Aorta (tissue), 5 donors: ENCODE measurements at regions not wholly inside any gene's neighbourhood (a gene's known extent, or its start where the extent isn't known, plus 50 kb on each side); places are given as distances from the start of the nearest gene placed in this dataset.
A peak's percentile ranks its signal among the peaks of the same experiment; 100 is the strongest.

Experiments used
- ATAC-seq: fragments of 200-7000 bp; cut with Tn5 transposase; one replicate; pipeline ENCODE4 v1.9.1; 2022; ENCODE audit warnings: moderate library complexity; ENCODE audit not compliant: low FRiP score
- DNase-seq, 2 donors: peaks; one replicate each; pipeline ENCODE4 v3.0.0-alpha.2; 2020
- H3K27ac ChIP-seq, 2 donors: one replicate each; pipeline ENCODE4 v1.5.1; 2013; ENCODE audit warnings: low read length in 2 of 2, mild to moderate bottlenecking in 2 of 2, moderate library complexity in 2 of 2, control low read depth in 1 of 2, inconsistent platforms in 1 of 2, low read depth in 1 of 2
- H3K27me3 ChIP-seq, 2 donors: one replicate each; pipeline ENCODE4 v1.6.1; 2013; ENCODE audit warnings: control low read depth in 1 of 2, low read length in 1 of 2, mild to moderate bottlenecking in 1 of 2, moderate library complexity in 1 of 2; ENCODE audit not compliant: insufficient read depth in 2 of 2, control insufficient read depth in 1 of 2
- H3K36me3 ChIP-seq, 2 donors: one replicate each; pipeline ENCODE4 v1.6.1; 2013; ENCODE audit warnings: control low read depth in 1 of 2, low read length in 1 of 2, mild to moderate bottlenecking in 1 of 2; ENCODE audit not compliant: insufficient read depth in 2 of 2, control insufficient read depth in 1 of 2
- H3K4me1 ChIP-seq, 2 donors: one replicate each; pipeline ENCODE4 v1.6.1; 2013; ENCODE audit warnings: low read length in 2 of 2, control low read depth in 1 of 2, mild to moderate bottlenecking in 1 of 2, moderate library complexity in 1 of 2; ENCODE audit not compliant: insufficient read depth in 2 of 2, control insufficient read depth in 1 of 2
- H3K4me3 ChIP-seq, 2 donors: one replicate each; pipeline ENCODE4 v1.5.1; 2013; ENCODE audit warnings: low read length in 2 of 2, control low read depth in 1 of 2, mild to moderate bottlenecking in 1 of 2
- H3K9me3 ChIP-seq: one replicate; pipeline ENCODE4 v1.6.1; 2013; ENCODE audit warnings: mild to moderate bottlenecking, low read length; ENCODE audit not compliant: control insufficient read depth
- WGBS, 2 donors: extraction: QIAGEN DNeasy Blood & Tissue Kit; methylation state at CpG; one replicate each; pipeline ENCODE4 v1.1.7; 2013; 5-methylcytosine and 5-hydroxymethylcytosine counted together
- intact Hi-C, 2 donors: fragments of 100-400 bp; cut with DNase I; formaldehyde crosslinking; loops; one replicate each; pipeline versions ENCODE4 v1.14.2 to v1.15.0; 2022
- donor health status: healthy with polysubstance abuse.
- donor health status: Bipolar disorder and iron deficiency.
- donor health status: DM: no; HTN: no; CAD: no.
- donor health status: DM: no; HTN: no; CAD: no.
- donor health status: DM: yes; HTN: yes; CAD: no.

GRCh38 chr7:142383841-142384492 lies 126.1 kb upstream of the PRSS58 start:
- intact Hi-C loops, result no loop called here
- Histone ChIP-seq H3K27ac (no peak overlapping the region), H3K4me1 (no peaks in the 10 kb centered on the region), H3K4me3 (no peak overlapping the region), H3K9me3 (no peaks in the 10 kb centered on the region), H3K36me3 (no peaks in the 10 kb centered on the region), H3K27me3 (no peaks in the 10 kb centered on the region)
- DNase-seq (no peak), ATAC-seq (no peak)
- 77 to 81% methylated on average over 6 of the region's 6 CpGs for WGBS, 2 donors

GRCh38 chr7:142381727-142382390 lies 124.0 kb upstream of the PRSS58 start:
- WGBS, 2 donors, result 91 to 97% methylated on average over 2 of the region's 2 CpGs
- H3K27ac ChIP-seq, result no peak overlapping the region
- DNase-seq (no peak), ATAC-seq (no peak)
- no peaks in the 10 kb centered on the region for H3K27me3 ChIP-seq
- no peaks in the 10 kb centered on the region for H3K36me3 ChIP-seq
- no peaks in the 10 kb centered on the region for H3K9me3 ChIP-seq
- no peak overlapping the region for H3K4me3 ChIP-seq
- intact Hi-C loops, result no loop called here
- H3K4me1 ChIP-seq, result no peaks in the 10 kb centered on the region

- WGBS, 2 donors, result 65 to 68% methylated on average over 3 of the region's 3 CpGs
- no peaks in the 10 kb centered on the region for H3K4me1 ChIP-seq
- H3K36me3 ChIP-seq, result no peaks in the 10 kb centered on the region
- intact Hi-C loops, result no loop called here
- H3K27me3 ChIP-seq, result no peaks in the 10 kb centered on the region
- no peaks in the 10 kb centered on the region for H3K9me3 ChIP-seq
- no peak for ATAC-seq
- DNase-seq, result no peak
- no peak overlapping the region for H3K27ac ChIP-seq
- H3K4me3 ChIP-seq, result no peak overlapping the region
Measured at GRCh38 chr7:142380069-142380468, 122.2 kb upstream of the PRSS58 start.

GRCh38 chr7:142379201-142379885 lies 121.5 kb upstream of the PRSS58 start:
- Histone ChIP-seq H3K9me3 (no peaks in the 10 kb centered on the region), H3K27me3 (no peaks in the 10 kb centered on the region), H3K36me3 (no peaks in the 10 kb centered on the region), H3K4me3 (no peak overlapping the region), H3K4me1 (no peaks in the 10 kb centered on the region), H3K27ac (no peak overlapping the region)
- DNase-seq (no peak), ATAC-seq (no peak)
- 83 to 90% methylated on average over 6 of the region's 6 CpGs for whole genome bisulfite sequencing, 2 donors
- intact Hi-C loops, result no loop called here

GRCh38 chr7:142377567-142377966 lies 119.7 kb upstream of the PRSS58 start:
- ATAC-seq (no peak), DNase-seq (no peak)
- Histone ChIP-seq H3K9me3 (no peaks in the 10 kb centered on the region), H3K27ac (no peak overlapping the region), H3K4me3 (no peak overlapping the region), H3K4me1 (no peaks in the 10 kb centered on the region), H3K36me3 (no peaks in the 10 kb centered on the region), H3K27me3 (no peaks in the 10 kb centered on the region)
- WGBS, 2 donors, result 96 to 97% methylated on average over 2 of the region's 2 CpGs
- intact Hi-C loops, result no loop called here

- WGBS, 2 donors, result 58 to 63% methylated on average over 6 of the region's 6 CpGs
- no peaks in the 10 kb centered on the region for H3K36me3 ChIP-seq
- intact Hi-C loops, result no loop called here
Measured at GRCh38 chr7:142376356-142376997, 118.6 kb upstream of the PRSS58 start.

GRCh38 chr7:142375710-142376313 lies 118.0 kb upstream of the PRSS58 start:
- no peaks in the 10 kb centered on the region for H3K27me3 ChIP-seq
- intact Hi-C loops, result no loop called here
- 55 to 62% methylated on average over 4 of the region's 4 CpGs for WGBS, 2 donors
- no peaks in the 10 kb centered on the region for H3K4me1 ChIP-seq
- no peak overlapping the region for H3K4me3 ChIP-seq
- ATAC-seq (no peak), DNase-seq (no peak)
- no peaks in the 10 kb centered on the region for H3K9me3 ChIP-seq
- no peak overlapping the region for H3K27ac ChIP-seq
- no peaks in the 10 kb centered on the region for H3K36me3 ChIP-seq

More at GRCh38 chr7:142376356-142376997, 118.6 kb upstream of the PRSS58 start:
- Histone ChIP-seq H3K27ac (no peak overlapping the region), H3K9me3 (no peaks in the 10 kb centered on the region), H3K4me3 (no peak overlapping the region), H3K4me1 (no peaks in the 10 kb centered on the region), H3K27me3 (no peaks in the 10 kb centered on the region)
- ATAC-seq (peak; percentile 42), DNase-seq (no peak)

DNA sequence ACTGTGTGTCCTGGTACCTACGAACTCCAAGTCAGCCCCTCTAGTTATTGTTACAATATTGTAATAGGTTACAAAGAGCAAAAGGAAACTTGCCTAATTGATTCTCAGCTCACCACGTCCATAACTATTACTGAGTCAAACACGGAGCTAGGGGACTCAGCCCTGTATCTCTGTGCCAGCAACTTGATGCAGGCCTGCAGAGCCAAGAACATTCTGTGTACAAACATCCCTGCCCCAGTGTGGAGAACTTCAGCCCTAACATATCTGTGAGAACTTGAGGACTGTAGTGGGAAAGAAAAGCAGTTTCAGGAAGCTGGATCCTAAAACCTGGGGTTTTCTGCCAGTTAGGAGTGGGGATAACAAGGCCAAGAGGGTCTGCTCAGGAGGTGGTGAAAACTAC lies 114.9 kb upstream of the PRSS58 start:
- H3K27ac ChIP-seq, result no peak overlapping the region

More for the DNA sequence above, 114.9 kb upstream of the PRSS58 start:
- intact Hi-C loops, result no loop called here
- peaks cover 6% of the 10 kb centered on the region for H3K9me3 ChIP-seq
- no peak for ATAC-seq
- no peak for DNase-seq
- no peaks in the 10 kb centered on the region for H3K27me3 ChIP-seq
- H3K4me1 ChIP-seq, result no peaks in the 10 kb centered on the region
- 39 to 63% methylated on average over 3 of the region's 3 CpGs for WGBS, 2 donors
- H3K4me3 ChIP-seq, result no peak overlapping the region
- H3K36me3 ChIP-seq, result no peaks in the 10 kb centered on the region
